ENCODE measurements at regions not wholly inside any gene's neighbourhood (a gene's known extent, or its start where the extent isn't known, plus 50 kb on each side); places are given as distances from the start of the nearest gene placed in this dataset.
"Not testable (repeated sequence)": the region's sequence is repeated elsewhere in the genome, so short reads cannot be mapped to it uniquely, and the experiment has no call there.

- H3K27ac Mint-ChIP-seq (ENCODE audit: unreplicated experiment), result no peak overlapping the region
- Histone ChIP-seq H3K4me2 (ENCODE audit: low read length) (no peak overlapping the region), H3K36me3 (ENCODE audit: insufficient read depth, low read length) (no peaks in the 10 kb centered on the region), H3K79me2 (ENCODE audit: insufficient read depth, low read length) (no peaks in the 10 kb centered on the region), H4K20me1 (ENCODE audit: insufficient read depth, low read length) (no peaks in the 10 kb centered on the region), H2AFZ (ENCODE audit: low read depth, low read length) (no peak overlapping the region), H3K9me3 (ENCODE audit: insufficient read depth, low read depth, low read length) (no peaks in the 10 kb centered on the region), H3K4me3 (ENCODE audit: insufficient read depth, low read depth, low read length) (no peak overlapping the region), H3K4me1 (ENCODE audit: insufficient read depth, low read length) (peaks cover 3% of the 10 kb centered on the region), H3K27me3 (ENCODE audit: insufficient read depth, low read length) (no peaks in the 10 kb centered on the region), H3K27ac (ENCODE audit: low read depth, low read length) (no peak overlapping the region), H3K9ac (ENCODE audit: low read length) (no peak overlapping the region)
- peaks cover 2% of the 10 kb centered on the region for H3K4me1 Mint-ChIP-seq (ENCODE audit: low read depth, unreplicated experiment)
- peak; percentile 47 for DNase-seq (ENCODE audit: low read depth)
- H3K9me3 Mint-ChIP-seq (ENCODE audit: unreplicated experiment), result no peaks in the 10 kb centered on the region
- H3K4me3 Mint-ChIP-seq (ENCODE audit: unreplicated experiment), result no peak overlapping the region
- no peaks in the 10 kb centered on the region for H3K36me3 Mint-ChIP-seq (ENCODE audit: low read depth, unreplicated experiment)
- H3K27me3 Mint-ChIP-seq (ENCODE audit: low read depth, unreplicated experiment), result peaks cover 4% of the 10 kb centered on the region
- no peak for FAIRE-seq
- no peak for TF ChIP-seq EZH2 (IDR thresholded peaks at IDR 0.05; ENCODE audit: insufficient read depth, low read length)
- TF ChIP-seq CTCF (IDR thresholded peaks at IDR 0.05; ENCODE audit: insufficient read depth, low read depth, low read length), result no peak
Measured at GRCh38 chr14:30243805-30244204, 315.2 kb upstream of the G2E3 start.

- H3K36me3 ChIP-seq (ENCODE audit: insufficient read depth, low read length); H3K9ac ChIP-seq (ENCODE audit: low read length); H4K20me1 ChIP-seq (ENCODE audit: insufficient read depth, low read length); FAIRE-seq; H3K9me3 ChIP-seq (ENCODE audit: insufficient read depth, low read depth, low read length); DNase-seq (ENCODE audit: low read depth); H3K4me3 ChIP-seq (ENCODE audit: insufficient read depth, low read depth, low read length); H3K4me3 Mint-ChIP-seq (ENCODE audit: unreplicated experiment); H3K27ac Mint-ChIP-seq (ENCODE audit: unreplicated experiment); H3K36me3 Mint-ChIP-seq (ENCODE audit: low read depth, unreplicated experiment); H3K27me3 ChIP-seq (ENCODE audit: insufficient read depth, low read length); H3K4me1 ChIP-seq (ENCODE audit: insufficient read depth, low read length); H3K79me2 ChIP-seq (ENCODE audit: insufficient read depth, low read length); H3K9me3 Mint-ChIP-seq (ENCODE audit: unreplicated experiment); H2AFZ ChIP-seq (ENCODE audit: low read depth, low read length); H3K4me2 ChIP-seq (ENCODE audit: low read length); H3K27me3 Mint-ChIP-seq (ENCODE audit: low read depth, unreplicated experiment); H3K27ac ChIP-seq (ENCODE audit: low read depth, low read length); H3K4me1 Mint-ChIP-seq (ENCODE audit: low read depth, unreplicated experiment): not testable (repeated sequence)
Measured at GRCh38 chr14:30244348-30244747, 314.6 kb upstream of the G2E3 start.

- no peaks in the 10 kb centered on the region for H3K27me3 ChIP-seq (ENCODE audit: insufficient read depth, low read length)
- H3K36me3 ChIP-seq (ENCODE audit: insufficient read depth, low read length), result no peaks in the 10 kb centered on the region
- TF ChIP-seq EZH2 (IDR thresholded peaks at IDR 0.05; ENCODE audit: insufficient read depth, low read length) (no peak), CTCF (IDR thresholded peaks at IDR 0.05; ENCODE audit: insufficient read depth, low read depth, low read length) (no peak)
- no peak overlapping the region for H3K27ac ChIP-seq (ENCODE audit: low read depth, low read length)
- no peaks in the 10 kb centered on the region for H3K27me3 Mint-ChIP-seq (ENCODE audit: low read depth, unreplicated experiment)
- no peaks in the 10 kb centered on the region for H3K9me3 ChIP-seq (ENCODE audit: insufficient read depth, low read depth, low read length)
- H3K4me1 Mint-ChIP-seq (ENCODE audit: low read depth, unreplicated experiment), result peaks cover 4% of the 10 kb centered on the region
- peaks cover 2% of the 10 kb centered on the region for H3K9me3 Mint-ChIP-seq (ENCODE audit: unreplicated experiment)
- no peaks in the 10 kb centered on the region for H3K4me1 ChIP-seq (ENCODE audit: insufficient read depth, low read length)
- H3K4me2 ChIP-seq (ENCODE audit: low read length), result no peak overlapping the region
- H3K36me3 Mint-ChIP-seq (ENCODE audit: low read depth, unreplicated experiment), result no peaks in the 10 kb centered on the region
- no peaks in the 10 kb centered on the region for H3K79me2 ChIP-seq (ENCODE audit: insufficient read depth, low read length)
- H4K20me1 ChIP-seq (ENCODE audit: insufficient read depth, low read length), result no peaks in the 10 kb centered on the region
- no peak overlapping the region for H3K4me3 Mint-ChIP-seq (ENCODE audit: unreplicated experiment)
- no peak overlapping the region for H3K27ac Mint-ChIP-seq (ENCODE audit: unreplicated experiment)
- H2AFZ ChIP-seq (ENCODE audit: low read depth, low read length), result no peak overlapping the region
- no peak for FAIRE-seq
- DNase-seq (ENCODE audit: low read depth), result no peak
- no peak overlapping the region for H3K4me3 ChIP-seq (ENCODE audit: insufficient read depth, low read depth, low read length)
- no peak overlapping the region for H3K9ac ChIP-seq (ENCODE audit: low read length)
Measured at GRCh38 chr14:30251017-30251416, 307.9 kb upstream of the G2E3 start.

Measured in astrocyte (in vitro differentiated cells and primary cell).